CD14-positive monocyte (primary cell): ENCODE measurements at regions not wholly inside any gene's neighbourhood (a gene's known extent, or its start where the extent isn't known, plus 50 kb on each side); places are given as distances from the start of the nearest gene placed in this dataset.

Source experiments
- DNase-seq, 3 donors: peaks; one replicate each; pipeline ENCODE4 v3.0.0-alpha.2; 2011 to 2022
- H2AFZ ChIP-seq: 2 replicates; pipeline ENCODE4 v1.6.0; 2012; ENCODE audit warnings: mild to moderate bottlenecking, low read depth, low read length, inconsistent platforms; ENCODE audit not compliant: insufficient read depth, poor library complexity, severe bottlenecking
- H3K27ac ChIP-seq, 2 donors: 1 replicate in 1 of 2; 2 replicates in 1 of 2; pipeline ENCODE4 v1.5.1; 2012 to 2013; ENCODE audit warnings: low read length in 2 of 2, control low read depth in 1 of 2, inconsistent platforms in 1 of 2, low read depth in 1 of 2, mild to moderate bottlenecking in 1 of 2
- H3K27me3 ChIP-seq, 2 donors: one replicate each; pipeline versions ENCODE4 v1.6.0 to v1.6.1; 2011 to 2013; ENCODE audit warnings: low read length in 2 of 2; ENCODE audit not compliant: control insufficient read depth in 2 of 2, insufficient read depth in 2 of 2
- H3K36me3 ChIP-seq, 2 donors: replicated peaks in 1 of 2; 1 replicate in 1 of 2; 2 replicates in 1 of 2; pipeline versions ENCODE4 v1.5.1 to v1.6.1; 2012 to 2013; ENCODE audit warnings: low read length in 2 of 2, control low read depth in 1 of 2, inconsistent platforms in 1 of 2, mild to moderate bottlenecking in 1 of 2; ENCODE audit not compliant: insufficient read depth in 2 of 2, control insufficient read depth in 1 of 2
- H3K4me1 ChIP-seq, 2 donors: 1 replicate in 1 of 2; 2 replicates in 1 of 2; pipeline versions ENCODE4 v1.5.1 to v1.6.1; 2012 to 2013; ENCODE audit warnings: low read length in 2 of 2, control low read depth in 1 of 2, inconsistent platforms in 1 of 2, mild to moderate bottlenecking in 1 of 2, moderate library complexity in 1 of 2; ENCODE audit not compliant: insufficient read depth in 2 of 2, control insufficient read depth in 1 of 2
- H3K4me2 ChIP-seq: replicated peaks from 2 replicates; pipeline ENCODE3; 2012; ENCODE audit warnings: low read length, moderate library complexity, mild to moderate bottlenecking; ENCODE audit not compliant: poor library complexity, severe bottlenecking; ENCODE audit errors: extremely low read depth
- H3K4me3 ChIP-seq, 3 experiments: fragments of 200-600 bp in 1 of 3; sonication (generic) in 1 of 3; replicated peaks in 1 of 3; 1 replicate in 2 of 3; 2 replicates in 1 of 3; pipeline ENCODE4 v1.5.1; 2011 to 2013; ENCODE audit warnings: low read length in 3 of 3, mild to moderate bottlenecking in 3 of 3, control low read depth in 2 of 3, low read depth in 2 of 3, inconsistent platforms in 1 of 3, moderate library complexity in 1 of 3
- H3K79me2 ChIP-seq: 2 replicates; pipeline ENCODE4 v1.6.0; 2012; ENCODE audit warnings: mild to moderate bottlenecking, control low read depth, inconsistent platforms, low read length, moderate library complexity; ENCODE audit not compliant: insufficient read depth
- H3K9ac ChIP-seq: 2 replicates; pipeline ENCODE4 v1.6.0; 2017; ENCODE audit warnings: low read length, mild to moderate bottlenecking; ENCODE audit not compliant: insufficient read depth, poor library complexity, severe bottlenecking
- H3K9me3 ChIP-seq, 2 donors: replicated peaks in 1 of 2; 1 replicate in 1 of 2; 2 replicates in 1 of 2; pipeline versions ENCODE4 v1.5.1 to v1.6.1; 2012 to 2013; ENCODE audit warnings: low read length in 2 of 2, control low read depth in 1 of 2; ENCODE audit not compliant: control insufficient read depth in 1 of 2, insufficient read depth in 1 of 2
- H4K20me1 ChIP-seq: 2 replicates; pipeline ENCODE4 v1.6.0; 2012; ENCODE audit warnings: mild to moderate bottlenecking, low read length, control low read depth, moderate library complexity; ENCODE audit not compliant: insufficient read depth
- H3K27ac Mint-ChIP-seq, 7 donors: one replicate each; pipeline ENCODE4 v1.8.0; 2020; ENCODE audit warnings: mild to moderate bottlenecking in 7 of 7, mixed read lengths in 7 of 7, moderate library complexity in 6 of 7, inconsistent platforms in 2 of 7
- H3K27me3 Mint-ChIP-seq, 3 donors: one replicate each; pipeline ENCODE4 v1.8.0; 2021 to 2022; ENCODE audit warnings: low read depth in 3 of 3, mild to moderate bottlenecking in 3 of 3, mixed read lengths in 3 of 3, moderate library complexity in 3 of 3, inconsistent platforms in 1 of 3
- H3K36me3 Mint-ChIP-seq, 2 donors: one replicate each; pipeline ENCODE4 v1.8.0; 2020; ENCODE audit warnings: mixed read lengths in 2 of 2, inconsistent platforms in 1 of 2, mild to moderate bottlenecking in 1 of 2
- H3K4me1 Mint-ChIP-seq: one replicate; pipeline ENCODE4 v1.8.0; 2020; ENCODE audit warnings: mild to moderate bottlenecking, mixed read lengths
- H3K4me3 Mint-ChIP-seq, 2 donors: one replicate each; pipeline ENCODE4 v1.8.0; 2020; ENCODE audit warnings: mild to moderate bottlenecking in 2 of 2, mixed read lengths in 2 of 2, moderate library complexity in 1 of 2
- H3K9me3 Mint-ChIP-seq, 7 donors: one replicate each; pipeline ENCODE4 v1.8.0; 2020 to 2022; ENCODE audit warnings: mixed read lengths in 7 of 7, mild to moderate bottlenecking in 6 of 7, moderate library complexity in 6 of 7, inconsistent platforms in 2 of 7
- WGBS: methylation state at CpG from one replicate; pipeline ENCODE4 v1.1.5; 2013; ENCODE audit warnings: missing lambda C conversion rate; ENCODE audit not compliant: insufficient coverage; 5-methylcytosine and 5-hydroxymethylcytosine counted together
- intact Hi-C, 2 donors: fragments of 100-400 bp; cut with micrococcal nuclease; formaldehyde crosslinking; loops; one replicate each; pipeline versions ENCODE4 v1.15.0 to v1.15.1; 2023
- TF ChIP-seq, protein P1 (sequence below): fragments of 200-600 bp; IDR thresholded peaks from one replicate; pipeline ENCODE4 v1.8.0; 2022; ENCODE audit warnings: antibody characterized with exemption, mild to moderate bottlenecking

DNA sequence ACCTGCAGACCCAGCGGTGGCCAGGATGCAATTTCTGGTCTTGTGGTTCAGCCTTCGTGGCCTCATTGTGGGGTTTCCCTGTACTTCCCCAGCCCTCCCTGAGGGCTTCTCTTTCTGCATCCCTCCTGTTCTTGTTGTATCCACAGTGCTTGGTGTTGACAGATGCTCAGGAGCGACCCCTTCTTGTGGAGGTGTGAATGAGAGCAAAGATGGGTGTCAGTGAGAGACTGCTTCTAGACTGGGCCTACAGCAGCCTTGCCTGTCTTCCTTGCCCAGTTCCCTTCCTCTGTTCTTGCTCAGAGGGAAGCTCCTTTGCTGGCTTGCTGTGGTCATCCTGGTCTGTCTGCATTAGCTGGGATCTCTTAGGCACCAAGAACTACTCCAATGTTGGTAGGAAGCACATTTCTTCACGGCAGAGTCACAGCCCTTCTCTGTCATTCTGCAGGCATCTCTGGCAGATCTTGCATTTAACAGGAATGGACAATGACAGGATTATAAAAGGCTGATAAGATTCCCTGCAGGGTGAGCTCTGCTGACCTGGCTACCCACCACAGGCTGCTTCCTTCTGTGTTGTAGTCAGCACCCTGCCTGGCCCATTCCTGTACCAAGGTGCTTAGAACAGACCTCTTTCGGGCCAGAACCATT, 317.8 kb upstream of the C2CD4B start:
- Mint-ChIP-seq H3K36me3 (no peaks in the 10 kb centered on the region), H3K9me3 (peaks cover 0 to 2% (median 0%) of the 10 kb centered on the region in 7 donors), H3K27ac (no peak overlapping the region), H3K27me3 (peaks cover 2 to 4% (median 4%) of the 10 kb centered on the region in 3 donors), H3K4me1 (no peaks in the 10 kb centered on the region), H3K4me3 (no peak overlapping the region)
- no peaks in the 10 kb centered on the region for H3K4me1 ChIP-seq
- no peak overlapping the region for H3K4me3 ChIP-seq
- WGBS, result 80% methylated on average over 1 of the region's 5 CpGs
- H3K27me3 ChIP-seq, result no peaks in the 10 kb centered on the region
- no peak overlapping the region for H3K4me2 ChIP-seq
- no peaks in the 10 kb centered on the region for H3K36me3 ChIP-seq
- TF ChIP-seq, protein P1, sequence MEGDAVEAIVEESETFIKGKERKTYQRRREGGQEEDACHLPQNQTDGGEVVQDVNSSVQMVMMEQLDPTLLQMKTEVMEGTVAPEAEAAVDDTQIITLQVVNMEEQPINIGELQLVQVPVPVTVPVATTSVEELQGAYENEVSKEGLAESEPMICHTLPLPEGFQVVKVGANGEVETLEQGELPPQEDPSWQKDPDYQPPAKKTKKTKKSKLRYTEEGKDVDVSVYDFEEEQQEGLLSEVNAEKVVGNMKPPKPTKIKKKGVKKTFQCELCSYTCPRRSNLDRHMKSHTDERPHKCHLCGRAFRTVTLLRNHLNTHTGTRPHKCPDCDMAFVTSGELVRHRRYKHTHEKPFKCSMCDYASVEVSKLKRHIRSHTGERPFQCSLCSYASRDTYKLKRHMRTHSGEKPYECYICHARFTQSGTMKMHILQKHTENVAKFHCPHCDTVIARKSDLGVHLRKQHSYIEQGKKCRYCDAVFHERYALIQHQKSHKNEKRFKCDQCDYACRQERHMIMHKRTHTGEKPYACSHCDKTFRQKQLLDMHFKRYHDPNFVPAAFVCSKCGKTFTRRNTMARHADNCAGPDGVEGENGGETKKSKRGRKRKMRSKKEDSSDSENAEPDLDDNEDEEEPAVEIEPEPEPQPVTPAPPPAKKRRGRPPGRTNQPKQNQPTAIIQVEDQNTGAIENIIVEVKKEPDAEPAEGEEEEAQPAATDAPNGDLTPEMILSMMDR, result no peak
- no peaks in the 10 kb centered on the region for H3K79me2 ChIP-seq
- intact Hi-C loops, result no loop called here
- no peaks in the 10 kb centered on the region for H4K20me1 ChIP-seq
- H3K9me3 ChIP-seq, result no peaks in the 10 kb centered on the region
- no peak overlapping the region for H3K27ac ChIP-seq
- H3K9ac ChIP-seq, result no peak overlapping the region
- peak in 1 of 3 donors; percentile 43 for DNase-seq
- H2AFZ ChIP-seq, result no peak overlapping the region

DNA sequence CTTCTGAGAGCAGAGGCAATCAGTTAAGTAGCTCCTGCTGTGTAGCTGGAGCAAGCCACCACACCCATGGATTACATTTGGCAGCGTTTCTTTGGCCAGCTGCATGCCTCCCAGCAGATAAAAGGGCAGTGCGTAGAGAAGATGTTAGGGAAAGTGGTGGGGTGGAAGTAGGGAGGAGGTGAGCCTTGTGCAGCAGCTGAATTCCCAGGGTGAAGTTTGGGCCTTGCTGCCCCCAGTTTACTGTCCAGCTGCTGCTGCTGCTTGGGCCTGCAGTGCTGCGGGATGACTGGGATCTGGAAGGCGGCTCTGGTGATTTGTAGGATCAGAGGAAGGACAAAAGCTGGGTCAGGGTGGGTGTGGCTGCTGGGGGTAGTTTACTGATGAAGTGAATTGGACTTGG, 318.7 kb upstream of the C2CD4B start:
- no peak for DNase-seq
- Mint-ChIP-seq H3K27ac (no peak overlapping the region), H3K4me1 (no peaks in the 10 kb centered on the region), H3K27me3 (peaks cover 2 to 4% (median 4%) of the 10 kb centered on the region in 3 donors), H3K9me3 (peaks cover 0 to 2% (median 0%) of the 10 kb centered on the region in 7 donors), H3K36me3 (no peaks in the 10 kb centered on the region), H3K4me3 (no peak overlapping the region)
- TF ChIP-seq, protein P1, result no peak
- 100% methylated on average over 4 of the region's 4 CpGs for WGBS
- intact Hi-C loops, result no loop called here
- Histone ChIP-seq H3K4me2 (no peak overlapping the region), H3K9ac (no peak overlapping the region), H3K27ac (no peak overlapping the region), H3K9me3 (no peaks in the 10 kb centered on the region), H3K27me3 (no peaks in the 10 kb centered on the region), H3K36me3 (no peaks in the 10 kb centered on the region), H3K4me3 (no peak overlapping the region), H4K20me1 (no peaks in the 10 kb centered on the region), H3K4me1 (no peaks in the 10 kb centered on the region), H3K79me2 (no peaks in the 10 kb centered on the region), H2AFZ (no peak overlapping the region)
